GM13977 (cell line): ENCODE measurements at regions not wholly inside any gene's neighbourhood (a gene's known extent, or its start where the extent isn't known, plus 50 kb on each side); places are given as distances from the start of the nearest gene placed in this dataset.

Source experiments
- DNase-seq: peaks from one replicate; pipeline ENCODE4 v3.0.0; 2012; ENCODE audit warnings: low spot score
- in situ Hi-C: fragments of 300-500 bp; cut with MboI; formaldehyde crosslinking; loops from one replicate; pipeline ENCODE4 v1.12.0; 2022; ENCODE audit warnings: low sequenced_read_pairs, low pct_unique_long_range_greater_than_20kb, mixed read lengths, inconsistent platforms; ENCODE audit not compliant: unreplicated experiment
- TF ChIP-seq, protein P1 (sequence below): IDR thresholded peaks from 2 replicates; pipeline ENCODE4 v1.5.1; 2012; ENCODE audit warnings: mild to moderate bottlenecking, control low read depth; ENCODE audit not compliant: insufficient read depth; ENCODE audit errors: extremely low read depth, missing control alignments

DNA sequence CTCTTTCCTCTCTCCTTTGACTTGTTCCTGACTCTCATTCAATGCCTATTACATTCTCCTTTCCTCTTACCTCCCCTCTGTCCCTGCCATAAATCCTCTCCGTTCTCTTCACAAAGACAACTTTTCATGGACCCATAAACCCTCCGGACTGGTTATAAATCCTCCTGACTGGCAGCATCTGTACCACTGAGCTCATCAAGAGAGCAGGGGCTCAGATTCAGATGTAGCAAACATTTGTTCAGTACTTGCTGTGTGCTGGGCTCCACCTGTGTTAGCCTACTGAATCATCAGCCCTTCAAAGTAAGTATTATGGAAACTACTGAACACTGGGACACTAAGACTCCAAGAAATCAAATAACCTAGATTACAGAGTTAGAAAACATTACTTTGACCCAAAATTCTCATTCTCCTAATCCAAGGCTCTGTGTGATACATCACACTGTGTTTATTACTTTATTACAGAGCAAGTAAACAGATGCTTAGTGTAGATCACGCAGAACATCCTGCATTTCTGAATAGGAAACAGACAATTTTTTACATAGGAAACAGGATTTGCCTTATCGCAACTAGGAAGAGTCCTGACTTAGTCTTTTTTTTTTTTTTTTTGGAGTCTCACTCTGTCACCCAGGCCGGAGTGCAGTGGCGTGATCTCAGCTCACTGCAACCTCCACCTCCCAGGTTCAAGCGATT is 108.6 kb upstream of the PDE1C start:
- TF ChIP-seq, protein P1, sequence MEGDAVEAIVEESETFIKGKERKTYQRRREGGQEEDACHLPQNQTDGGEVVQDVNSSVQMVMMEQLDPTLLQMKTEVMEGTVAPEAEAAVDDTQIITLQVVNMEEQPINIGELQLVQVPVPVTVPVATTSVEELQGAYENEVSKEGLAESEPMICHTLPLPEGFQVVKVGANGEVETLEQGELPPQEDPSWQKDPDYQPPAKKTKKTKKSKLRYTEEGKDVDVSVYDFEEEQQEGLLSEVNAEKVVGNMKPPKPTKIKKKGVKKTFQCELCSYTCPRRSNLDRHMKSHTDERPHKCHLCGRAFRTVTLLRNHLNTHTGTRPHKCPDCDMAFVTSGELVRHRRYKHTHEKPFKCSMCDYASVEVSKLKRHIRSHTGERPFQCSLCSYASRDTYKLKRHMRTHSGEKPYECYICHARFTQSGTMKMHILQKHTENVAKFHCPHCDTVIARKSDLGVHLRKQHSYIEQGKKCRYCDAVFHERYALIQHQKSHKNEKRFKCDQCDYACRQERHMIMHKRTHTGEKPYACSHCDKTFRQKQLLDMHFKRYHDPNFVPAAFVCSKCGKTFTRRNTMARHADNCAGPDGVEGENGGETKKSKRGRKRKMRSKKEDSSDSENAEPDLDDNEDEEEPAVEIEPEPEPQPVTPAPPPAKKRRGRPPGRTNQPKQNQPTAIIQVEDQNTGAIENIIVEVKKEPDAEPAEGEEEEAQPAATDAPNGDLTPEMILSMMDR, result no peak
- no peak for DNase-seq
- in situ Hi-C loops, result no loop called here

DNA sequence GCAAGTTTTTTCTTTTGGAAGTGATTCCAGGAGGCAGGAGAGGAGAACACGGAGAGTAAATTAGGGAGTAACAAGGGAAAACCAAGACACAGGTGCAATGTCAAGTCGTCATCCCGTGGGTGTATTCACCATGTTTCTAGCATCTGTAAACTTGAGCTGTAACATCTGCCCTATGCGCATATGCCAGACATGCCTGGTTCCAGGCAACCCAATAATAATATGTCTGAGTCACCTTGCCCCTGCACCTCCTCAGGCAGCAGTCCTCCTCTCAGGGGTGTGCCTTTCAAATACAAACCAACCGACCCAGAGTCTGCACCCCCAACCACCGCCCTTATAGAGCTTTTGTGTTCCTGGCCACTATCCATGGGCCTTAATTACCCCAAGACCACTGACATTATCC is 107.0 kb upstream of the PDE1C start:
- no peak for DNase-seq
- TF ChIP-seq, protein P1, result no peak
- in situ Hi-C loops, result no loop called here

DNA sequence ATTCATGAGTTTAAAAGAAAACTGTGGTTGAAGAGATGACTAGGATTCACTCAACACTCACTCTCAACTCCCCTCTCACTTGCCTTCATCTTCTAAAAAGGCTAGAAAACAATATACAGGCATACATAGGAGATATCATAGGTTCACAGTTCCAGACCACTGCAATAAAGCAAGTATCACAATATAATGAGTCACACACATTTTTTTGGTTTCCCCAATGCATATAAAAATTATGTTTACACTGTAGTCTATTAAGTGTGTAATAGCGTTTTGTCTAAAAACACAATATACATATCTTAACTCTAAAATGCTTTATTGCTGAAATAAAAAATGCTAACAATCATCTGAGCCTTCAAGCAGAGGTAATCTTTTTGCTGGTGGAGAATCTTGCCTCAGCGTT is 104.9 kb upstream of the PDE1C start:
- TF ChIP-seq, protein P1, result no peak
- no peak for DNase-seq

DNA sequence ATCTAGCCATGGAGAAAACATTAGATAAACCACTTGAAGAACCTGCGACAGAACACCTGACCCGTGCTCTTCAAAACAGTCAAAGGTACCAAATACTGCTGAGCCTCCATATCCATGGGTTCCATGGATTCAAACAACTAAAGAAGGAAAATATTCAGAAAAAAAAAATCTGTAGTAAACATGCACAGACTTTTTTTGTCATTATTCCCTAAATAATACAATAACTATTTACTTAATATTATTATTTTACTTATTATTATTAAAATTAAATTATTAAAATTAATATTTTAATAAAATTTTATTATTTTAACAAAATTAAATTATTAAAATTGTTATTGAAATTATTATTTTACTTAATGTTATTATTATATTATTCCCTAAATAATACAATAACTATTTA is 101.0 kb upstream of the PDE1C start:
- in situ Hi-C loops, result no loop called here
- DNase-seq, result no peak
- TF ChIP-seq, protein P1, result no peak

More for the DNA sequence above, 104.9 kb upstream of the PDE1C start:
- in situ Hi-C loops, result no loop called here

DNA sequence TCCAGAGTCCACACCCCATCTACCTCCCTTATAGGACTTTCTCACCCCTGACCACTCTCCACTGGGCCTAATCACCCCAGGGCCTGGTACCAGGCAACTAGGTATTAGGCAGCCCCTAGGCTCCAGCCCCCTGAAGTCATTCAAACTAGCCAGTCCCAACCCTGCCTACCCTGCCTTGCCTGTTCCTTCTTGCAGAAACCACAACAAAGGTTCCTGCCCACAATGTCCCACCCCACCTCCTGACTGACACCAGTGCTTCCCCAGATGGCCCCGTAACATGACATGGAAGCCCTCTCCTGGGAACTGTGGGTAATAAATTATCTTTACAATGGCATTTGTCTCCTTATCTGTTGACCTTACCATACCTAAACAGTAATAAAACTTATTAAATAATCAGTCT is 100.6 kb upstream of the PDE1C start:
- TF ChIP-seq, protein P1, result no peak
- in situ Hi-C loops, result no loop called here
- no peak for DNase-seq

DNA sequence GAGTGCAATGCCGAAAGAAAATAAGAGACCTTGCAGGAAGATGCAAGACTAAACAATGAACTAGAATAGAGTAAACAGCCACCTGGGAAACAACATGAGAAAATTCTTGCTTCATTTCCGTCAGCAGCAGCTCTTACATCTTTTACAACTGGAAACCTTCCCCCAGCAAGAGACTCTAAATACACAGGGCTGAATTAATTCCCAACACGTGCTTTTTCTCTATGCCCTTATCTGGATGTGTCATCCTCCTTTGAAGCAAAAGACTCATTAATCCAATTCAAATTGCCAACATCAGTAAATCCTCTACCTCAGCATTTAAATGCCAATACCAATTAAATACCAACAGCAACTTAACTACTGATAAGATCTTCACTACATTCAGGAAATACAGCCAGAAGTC is 99.0 kb upstream of the PDE1C start:
- in situ Hi-C loops, result no loop called here
- no peak for DNase-seq
- TF ChIP-seq, protein P1, result no peak
